ENCODE measurements at regions not wholly inside any gene's neighbourhood (a gene's known extent, or its start where the extent isn't known, plus 50 kb on each side); places are given as distances from the start of the nearest gene placed in this dataset.

DNA sequence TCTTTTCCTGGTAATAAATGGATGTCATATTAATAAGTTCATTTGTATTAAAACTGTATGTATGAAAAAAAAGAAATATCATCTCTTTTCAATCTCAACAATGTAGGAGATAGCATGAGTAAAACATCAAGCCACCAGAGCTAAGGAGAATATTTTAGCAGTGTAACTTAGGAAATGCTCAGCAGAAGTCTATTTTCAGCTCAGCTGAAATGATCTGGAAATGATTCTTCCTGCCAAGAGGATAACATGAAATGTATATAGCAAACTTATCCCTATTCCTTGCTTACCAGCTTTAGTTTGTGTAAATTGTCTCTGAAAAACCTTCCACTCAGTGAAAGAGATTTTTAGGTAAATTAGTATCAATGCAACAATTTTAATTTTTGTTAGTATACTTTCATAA, 1194.4 kb downstream of the SLITRK1 start:
- TF ChIP-seq FOXK2 (IDR thresholded peaks at IDR 0.05) (no peak), BHLHE40 (IDR thresholded peaks at IDR 0.05; ENCODE audit: borderline replicate concordance) (no peak), ELF4 (IDR thresholded peaks at IDR 0.05) (no peak), TARDBP (IDR thresholded peaks at IDR 0.05) (no peak), SP1 (IDR thresholded peaks at IDR 0.05) (no peak), ZNF384 (IDR thresholded peaks at IDR 0.05) (no peak), FOXM1 (IDR thresholded peaks at IDR 0.05; ENCODE audit: borderline replicate concordance) (no peak), ARNT (IDR thresholded peaks at IDR 0.05) (no peak), NFRKB (IDR thresholded peaks at IDR 0.05) (no peak), HDGF (IDR thresholded peaks at IDR 0.05; ENCODE audit: borderline replicate concordance) (no peak), FOXA1 (IDR thresholded peaks at IDR 0.05) (no peak), SUZ12 (IDR thresholded peaks at IDR 0.05) (no peak), CTBP1 (IDR thresholded peaks at IDR 0.05; ENCODE audit: borderline replicate concordance) (no peak)
- TF ChIP-seq, protein P1, sequence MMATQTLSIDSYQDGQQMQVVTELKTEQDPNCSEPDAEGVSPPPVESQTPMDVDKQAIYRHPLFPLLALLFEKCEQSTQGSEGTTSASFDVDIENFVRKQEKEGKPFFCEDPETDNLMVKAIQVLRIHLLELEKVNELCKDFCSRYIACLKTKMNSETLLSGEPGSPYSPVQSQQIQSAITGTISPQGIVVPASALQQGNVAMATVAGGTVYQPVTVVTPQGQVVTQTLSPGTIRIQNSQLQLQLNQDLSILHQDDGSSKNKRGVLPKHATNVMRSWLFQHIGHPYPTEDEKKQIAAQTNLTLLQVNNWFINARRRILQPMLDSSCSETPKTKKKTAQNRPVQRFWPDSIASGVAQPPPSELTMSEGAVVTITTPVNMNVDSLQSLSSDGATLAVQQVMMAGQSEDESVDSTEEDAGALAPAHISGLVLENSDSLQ (IDR thresholded peaks at IDR 0.05) = no peak
